LNCaP clone FGC (cell line): ENCODE measurements at regions not wholly inside any gene's neighbourhood (a gene's known extent, or its start where the extent isn't known, plus 50 kb on each side); places are given as distances from the start of the nearest gene placed in this dataset.

Experiments
- DNase-seq: peaks from one replicate; pipeline ENCODE4 v3.0.0-alpha.2; 2011; ENCODE audit warnings: low read depth
- H3K4me3 ChIP-seq: 2 replicates; pipeline ENCODE4 v1.5.1; 2011; ENCODE audit warnings: mild to moderate bottlenecking, low read depth, low read length, control low read depth
- CTCF ChIP-seq: IDR thresholded peaks from 2 replicates; pipeline ENCODE4 v1.5.1; 2012; ENCODE audit warnings: mild to moderate bottlenecking; ENCODE audit not compliant: control insufficient read depth, insufficient read depth; ENCODE audit errors: extremely low read depth

GRCh38 chr9:134589748-134590147 lies 51.9 kb upstream of the COL5A1 start:
- H3K4me3 ChIP-seq, result no peak overlapping the region
- DNase-seq, result no peak
- no peak for TF ChIP-seq CTCF

GRCh38 chr9:134590240-134591081 lies 51.1 kb upstream of the COL5A1 start:
- no peak for DNase-seq
- H3K4me3 ChIP-seq, result no peak overlapping the region
- TF ChIP-seq CTCF, result no peak

- no peak overlapping the region for H3K4me3 ChIP-seq
- no peak for TF ChIP-seq CTCF
- no peak for DNase-seq
Measured at GRCh38 chr9:134591082-134591571, 50.5 kb upstream of the COL5A1 start.

GRCh38 chr9:134591573-134591981 lies 50.0 kb upstream of the COL5A1 start:
- H3K4me3 ChIP-seq, result no peak overlapping the region
- DNase-seq, result no peak
- no peak for TF ChIP-seq CTCF
